Pancreas (tissue), 10 donors: ENCODE measurements at regions not wholly inside any gene's neighbourhood (a gene's known extent, or its start where the extent isn't known, plus 50 kb on each side); places are given as distances from the start of the nearest gene placed in this dataset.

Experiments used
- ATAC-seq, 4 donors: fragments of 200-7000 bp; cut with Tn5 transposase; one replicate each; pipeline versions ENCODE4 v1.8.0 to v1.9.1; 2020; ENCODE audit warnings: mild to moderate bottlenecking in 4 of 4, moderate library complexity in 4 of 4
- DNase-seq, 6 donors: peaks; one replicate each; pipeline ENCODE4 v3.0.0-alpha.2; 2020
- FAIRE-seq: peaks from 2 replicates; lab custom pipeline; 2012; peaks lifted over from hg19 to GRCh38; lab: Jason Lieb, UNC
- H3K27ac ChIP-seq, 4 donors: fragments of 200-600 bp; sonication (generic); 1 replicate in 3 of 4; 2 replicates in 1 of 4; pipeline versions ENCODE4 v1.5.0 to v1.8.0; 2020
- H3K27me3 ChIP-seq, 4 donors: fragments of 200-600 bp; one replicate each; pipeline ENCODE4 v1.8.0; 2021
- H3K36me3 ChIP-seq, 3 donors: fragments of 200-600 bp; sonication (generic) in 1 of 3; one replicate each; pipeline versions ENCODE4 v1.5.0 to v1.8.0; 2020 to 2021
- H3K4me1 ChIP-seq, 3 donors: fragments of 200-600 bp; one replicate each; pipeline ENCODE4 v1.8.0; 2021
- H3K4me3 ChIP-seq, 4 donors: fragments of 200-600 bp; sonication (generic) in 2 of 4; one replicate each; pipeline versions ENCODE4 v1.5.0 to v1.8.0; 2020 to 2021
- H3K9me3 ChIP-seq, 4 donors: fragments of 200-600 bp; one replicate each; pipeline ENCODE4 v1.8.0; 2021
- CTCF ChIP-seq, 4 donors: fragments of 200-600 bp; sonication (generic) in 3 of 4; IDR thresholded peaks; one replicate each; pipeline versions ENCODE4 v1.5.0 to v1.8.0; 2021; ENCODE audit warnings: antibody characterized with exemption in 4 of 4
- WGBS, 2 donors: extraction: QIAGEN DNeasy Blood & Tissue Kit; methylation state at CpG; one replicate each; pipeline ENCODE4 v1.1.7; 2013; 5-methylcytosine and 5-hydroxymethylcytosine counted together
- intact Hi-C, 3 donors: fragments of 100-400 bp; cut with DNase I; formaldehyde crosslinking; loops; one replicate each; pipeline versions ENCODE4 v1.11.1 to v1.14.2; 2022
- donor health status: healthy with polysubstance abuse.
- donor health status: DM: no; HTN: no; CAD: no; lungs with moderate emphysema.
- donor health status: DM: no; HTN: no; CAD: no.
- donor health status: control.
- donor health status: control.
- donor health status: Bipolar disorder and iron deficiency.
- donor health status: DM: yes; HTN: yes; CAD: no.
- donor health status: DM: no; HTN: no; CAD: no.
- donor health status: DM: no; HTN: no; CAD: no.
- donor health status: DM: yes; HTN: yes; CAD: no.

- Histone ChIP-seq H3K4me3 (no peak overlapping the region), H3K36me3 (no peaks in the 10 kb centered on the region), H3K27ac (no peak overlapping the region), H3K4me1 (no peaks in the 10 kb centered on the region), H3K27me3 (no peaks in the 10 kb centered on the region), H3K9me3 (no peaks in the 10 kb centered on the region)
- ATAC-seq (no peak), DNase-seq (no peak), FAIRE-seq (no peak)
- TF ChIP-seq CTCF (IDR thresholded peaks at IDR 0.05): no peak
- intact Hi-C loops: no loop called here
Measured at GRCh38 chrY:15578761-15579160, 1054.4 kb downstream of the NLGN4Y start.

- no peak for ATAC-seq
- H3K27ac ChIP-seq: no peak overlapping the region
- TF ChIP-seq CTCF (IDR thresholded peaks at IDR 0.05): no peak
- H3K4me1 ChIP-seq: no peaks in the 10 kb centered on the region
- H3K36me3 ChIP-seq: no peaks in the 10 kb centered on the region
- H3K4me3 ChIP-seq: no peak overlapping the region
- H3K27me3 ChIP-seq: no peaks in the 10 kb centered on the region
- no peaks in the 10 kb centered on the region for H3K9me3 ChIP-seq
- no peak for DNase-seq
- FAIRE-seq: no peak
- intact Hi-C loops: no loop called here
Measured at GRCh38 chrY:15579245-15579644, 1054.9 kb downstream of the NLGN4Y start.

- Histone ChIP-seq H3K4me3 (no peak overlapping the region), H3K9me3 (no peaks in the 10 kb centered on the region), H3K4me1 (no peaks in the 10 kb centered on the region), H3K36me3 (no peaks in the 10 kb centered on the region), H3K27ac (no peak overlapping the region), H3K27me3 (no peaks in the 10 kb centered on the region)
- no peak for TF ChIP-seq CTCF (IDR thresholded peaks at IDR 0.05)
- FAIRE-seq: no peak
- ATAC-seq: no peak
- intact Hi-C loops: no loop called here
- 47% methylated on average over 2 of the region's 2 CpGs; no CpG with 5 or more reads in 1 of the 2 donors for WGBS, 2 donors
- no peak for DNase-seq
Measured at GRCh38 chrY:15583111-15583510, 1058.8 kb downstream of the NLGN4Y start.

GRCh38 chrY:15592957-15593356 is 1068.6 kb downstream of the NLGN4Y start:
- no peak overlapping the region for H3K27ac ChIP-seq
- H3K27me3 ChIP-seq: no peaks in the 10 kb centered on the region
- TF ChIP-seq CTCF (IDR thresholded peaks at IDR 0.05): no peak
- H3K36me3 ChIP-seq: no peaks in the 10 kb centered on the region
- H3K4me1 ChIP-seq: no peaks in the 10 kb centered on the region
- H3K9me3 ChIP-seq: no peaks in the 10 kb centered on the region
- no peak for ATAC-seq
- H3K4me3 ChIP-seq: no peak overlapping the region
- WGBS, 2 donors: 63% methylated on average over 2 of the region's 2 CpGs; no CpG with 5 or more reads in 1 of the 2 donors
- no peak for DNase-seq
- FAIRE-seq: no peak
- intact Hi-C loops: no loop called here

GRCh38 chrY:15593476-15594160 is 1069.3 kb downstream of the NLGN4Y start:
- H3K27ac ChIP-seq: no peak overlapping the region
- TF ChIP-seq CTCF (IDR thresholded peaks at IDR 0.05): no peak
- ATAC-seq: no peak
- H3K4me1 ChIP-seq: no peaks in the 10 kb centered on the region
- no peak overlapping the region for H3K4me3 ChIP-seq
- no peaks in the 10 kb centered on the region for H3K27me3 ChIP-seq
- WGBS, 2 donors: 53% methylated on average over 4 of the region's 4 CpGs; no CpG with 5 or more reads in 1 of the 2 donors
- intact Hi-C loops: no loop called here
- DNase-seq: no peak
- H3K36me3 ChIP-seq: no peaks in the 10 kb centered on the region
- no peaks in the 10 kb centered on the region for H3K9me3 ChIP-seq
- no peak for FAIRE-seq
